Endometrium (tissue), 2 donors: ENCODE measurements at regions not wholly inside any gene's neighbourhood (a gene's known extent, or its start where the extent isn't known, plus 50 kb on each side); places are given as distances from the start of the nearest gene placed in this dataset.

Experiments used
- FAIRE-seq: peaks from 2 replicates; lab custom pipeline; 2012; peaks lifted over from hg19 to GRCh38; lab: Jason Lieb, UNC
- donor health status: control.
- donor health status: control.

- FAIRE-seq: no peak
These were observed 482.9 kb upstream of the TEX13C start for GRCh38 chrX:124836786-124837185.

- no peak for FAIRE-seq
These were observed 477.5 kb upstream of the TEX13C start for GRCh38 chrX:124842205-124842604.

GRCh38 chrX:124860736-124861135 lies 458.9 kb upstream of the TEX13C start:
- no peak for FAIRE-seq

- FAIRE-seq: no peak
These were observed 457.4 kb upstream of the TEX13C start for GRCh38 chrX:124862301-124862700.

GRCh38 chrX:124863303-124863702 lies 456.4 kb upstream of the TEX13C start:
- FAIRE-seq: no peak

GRCh38 chrX:124887572-124887971 lies 432.1 kb upstream of the TEX13C start:
- no peak for FAIRE-seq

- no peak for FAIRE-seq
These were observed 423.7 kb upstream of the TEX13C start for GRCh38 chrX:124895947-124896346.

- FAIRE-seq: no peak
These were observed 416.7 kb upstream of the TEX13C start for GRCh38 chrX:124902953-124903352.

GRCh38 chrX:124910611-124911010 lies 409.1 kb upstream of the TEX13C start:
- FAIRE-seq: no peak

- FAIRE-seq: no peak
These were observed 402.7 kb upstream of the TEX13C start for GRCh38 chrX:124917011-124917410.

GRCh38 chrX:124925681-124926080 lies 394.0 kb upstream of the TEX13C start:
- no peak for FAIRE-seq

- FAIRE-seq: no peak
These were observed 388.4 kb upstream of the TEX13C start for GRCh38 chrX:124931241-124931640.

- no peak for FAIRE-seq
These were observed 387.7 kb upstream of the TEX13C start for GRCh38 chrX:124931958-124932357.

- FAIRE-seq: no peak
These were observed 381.0 kb upstream of the TEX13C start for GRCh38 chrX:124938715-124939114.

- FAIRE-seq: no peak
These were observed 379.1 kb upstream of the TEX13C start for GRCh38 chrX:124940531-124940930.

- no peak for FAIRE-seq
These were observed 365.3 kb upstream of the TEX13C start for GRCh38 chrX:124954402-124954801.

GRCh38 chrX:124960454-124960853 lies 359.2 kb upstream of the TEX13C start:
- FAIRE-seq: no peak

- no peak for FAIRE-seq
These were observed 356.0 kb upstream of the TEX13C start, which contains the start of gene TENM1 for GRCh38 chrX:124963717-124964116. Gene TENM1, minus strand, starts transcription at chrX:124963817.

- no peak for FAIRE-seq
These were observed 344.2 kb upstream of the TEX13C start for GRCh38 chrX:124975456-124975855.

GRCh38 chrX:124981420-124981819 lies 338.3 kb upstream of the TEX13C start:
- FAIRE-seq: no peak

- FAIRE-seq: no peak
These were observed 335.4 kb upstream of the TEX13C start for GRCh38 chrX:124984140-124984813.

- no peak for FAIRE-seq
These were observed 333.4 kb upstream of the TEX13C start for GRCh38 chrX:124986284-124986683.

GRCh38 chrX:124993735-124994134 lies 325.9 kb upstream of the TEX13C start:
- no peak for FAIRE-seq

GRCh38 chrX:124994404-124994803 lies 325.3 kb upstream of the TEX13C start:
- FAIRE-seq: no peak
